Endothelial cell of umbilical vein (primary cell): ENCODE measurements at regions not wholly inside any gene's neighbourhood (a gene's known extent, or its start where the extent isn't known, plus 50 kb on each side); places are given as distances from the start of the nearest gene placed in this dataset.
"Not testable (repeated sequence)": the region's sequence is repeated elsewhere in the genome, so short reads cannot be mapped to it uniquely, and the experiment has no call there.

ENCODE experiments used
- BruUV-seq: library from RNA; stranded (reverse); fragments of 400-500 nt; replicated peaks from 2 replicates; lab custom pipeline; 2021; lab: Mats Ljungman, UMichigan
- CTCF ChIA-PET: fragments of 300-600, 350-600 bp; sonication (Branson Sonifier 250); formaldehyde crosslinking; loops from one replicate; lab custom pipeline; 2021; ENCODE audit warnings: antibody characterized with exemption, inconsistent platforms; lab: Charles Lee
- POLR2A ChIA-PET: fragments of 300-600, 350-600 bp; sonication (Branson Sonifier 250); formaldehyde crosslinking; loops from one replicate; lab custom pipeline; 2021; ENCODE audit warnings: antibody characterized with exemption, inconsistent platforms; lab: Charles Lee
- DNase-seq: peaks from one replicate; pipeline ENCODE4 v3.0.0-alpha.2; 2011; ENCODE audit warnings: low read depth, low spot score
- FAIRE-seq: peaks from 2 replicates; lab custom pipeline; 2011; peaks lifted over from hg19 to GRCh38; lab: Jason Lieb, UNC
- H2AFZ ChIP-seq: 2 replicates; pipeline ENCODE4 v1.6.0; 2012; ENCODE audit warnings: low read depth, low read length, control low read depth, inconsistent platforms
- H3K27ac ChIP-seq: 2 replicates; pipeline ENCODE4 v1.5.1; 2011; ENCODE audit warnings: low read depth, mild to moderate bottlenecking, control low read depth, low read length, moderate library complexity; ENCODE audit not compliant: insufficient read depth
- H3K27me3 ChIP-seq, 2 experiments: 2 replicates each; pipeline versions ENCODE4 v1.6.0 to v1.6.1; 2011; ENCODE audit warnings: low read length in 2 of 2, mixed read lengths in 1 of 2; ENCODE audit not compliant: control insufficient read depth in 2 of 2, insufficient read depth in 2 of 2
- H3K36me3 ChIP-seq, 2 experiments: 2 replicates in 1 of 2; 3 replicates in 1 of 2; pipeline ENCODE4 v1.5.1; 2011; ENCODE audit warnings: low read length in 2 of 2, mild to moderate bottlenecking in 1 of 2, moderate library complexity in 1 of 2; ENCODE audit not compliant: control insufficient read depth in 2 of 2, insufficient read depth in 2 of 2; ENCODE audit errors: extremely low read depth in 1 of 2
- H3K4me1 ChIP-seq: 3 replicates; pipeline ENCODE4 v1.5.1; 2011; ENCODE audit warnings: mild to moderate bottlenecking, low read length; ENCODE audit not compliant: control insufficient read depth, insufficient read depth; ENCODE audit errors: extremely low read depth
- H3K4me2 ChIP-seq: 2 replicates; pipeline ENCODE4 v1.6.1; 2011; ENCODE audit warnings: low read length, control low read depth, mixed read lengths; ENCODE audit not compliant: insufficient read depth
- H3K4me3 ChIP-seq, 3 experiments: fragments of 200-600 bp in 1 of 3; sonication (generic), shearing (Covaris generic) in 1 of 3; replicated peaks in 1 of 3; 2 replicates each; pipeline ENCODE4 v1.5.1; 2011 to 2016; ENCODE audit warnings: control low read depth in 3 of 3, low read length in 3 of 3, mild to moderate bottlenecking in 2 of 3, inconsistent platforms in 1 of 3, low read depth in 1 of 3, moderate library complexity in 1 of 3; ENCODE audit not compliant: insufficient read depth in 1 of 3
- H3K79me2 ChIP-seq: 2 replicates; pipeline ENCODE4 v1.6.0; 2012; ENCODE audit warnings: low read length, inconsistent platforms; ENCODE audit not compliant: control insufficient read depth, insufficient read depth
- H3K9ac ChIP-seq: replicated peaks from 2 replicates; pipeline ENCODE3; 2011; ENCODE audit warnings: low read length, control low read depth; ENCODE audit not compliant: insufficient read depth; ENCODE audit errors: extremely low read depth
- H3K9me1 ChIP-seq: replicated peaks from 3 replicates; pipeline ENCODE4 v1.6.0; 2011; ENCODE audit warnings: mild to moderate bottlenecking, low read length; ENCODE audit not compliant: control insufficient read depth, insufficient read depth; ENCODE audit errors: extremely low read depth
- H3K9me3 ChIP-seq: replicated peaks from 2 replicates; pipeline ENCODE4 v1.5.1; 2012; ENCODE audit warnings: low read length, inconsistent platforms; ENCODE audit not compliant: control insufficient read depth, insufficient read depth
- H4K20me1 ChIP-seq: replicated peaks from 2 replicates; pipeline ENCODE3; 2011; ENCODE audit warnings: mild to moderate bottlenecking, low read length; ENCODE audit not compliant: control insufficient read depth, insufficient read depth; ENCODE audit errors: extremely low read depth
- EZH2 ChIP-seq: IDR thresholded peaks from 2 replicates; pipeline ENCODE4 v1.6.1; 2012; ENCODE audit warnings: borderline replicate concordance, low read depth, mild to moderate bottlenecking, moderate library complexity, low read length, inconsistent platforms; ENCODE audit not compliant: severe bottlenecking
- FOS ChIP-seq: IDR thresholded peaks from 2 replicates; pipeline ENCODE4 v1.6.1; 2011; ENCODE audit warnings: mild to moderate bottlenecking, low read length, moderate library complexity, borderline replicate concordance; ENCODE audit not compliant: insufficient read depth
- JUN ChIP-seq: IDR thresholded peaks from 2 replicates; pipeline ENCODE4 v1.6.1; 2011; ENCODE audit warnings: borderline replicate concordance, low read depth; ENCODE audit not compliant: insufficient read length, insufficient read depth
- MYC ChIP-seq: IDR thresholded peaks from one replicate; pipeline ENCODE4 v1.6.1; 2011; ENCODE audit warnings: mild to moderate bottlenecking, low read depth, low read length
- POLR2A ChIP-seq: IDR thresholded peaks from 2 replicates; pipeline ENCODE4 v1.6.1; 2012; ENCODE audit warnings: low read depth, mild to moderate bottlenecking, control low read depth, low read length
- dilution Hi-C: fragments of 300-500 bp; cut with MboI; formaldehyde crosslinking; loops from one replicate; pipeline ENCODE4 v1.15.0; 2019; ENCODE audit warnings: low sequenced_read_pairs; ENCODE audit not compliant: extremely low pct_ligation_motif_present
- intact Hi-C: fragments of 100-400 bp; cut with micrococcal nuclease; formaldehyde crosslinking; loops from one replicate; pipeline ENCODE4 v1.10.0; 2022
- TF ChIP-seq, protein P1 (sequence below): IDR thresholded peaks from 2 replicates; pipeline ENCODE4 v1.6.1; 2011; ENCODE audit not compliant: insufficient read depth, insufficient read length
- TF ChIP-seq, protein P2 (sequence below), 2 donors: IDR thresholded peaks; 1 replicate in 1 of 2; 2 replicates in 1 of 2; pipeline ENCODE4 v1.5.1; 2011; ENCODE audit warnings: low read length in 2 of 2, mild to moderate bottlenecking in 2 of 2, moderate library complexity in 2 of 2, control low read depth in 1 of 2, inconsistent platforms in 1 of 2, low read depth in 1 of 2; ENCODE audit not compliant: insufficient read depth in 1 of 2; ENCODE audit errors: extremely low read depth in 1 of 2

DNA sequence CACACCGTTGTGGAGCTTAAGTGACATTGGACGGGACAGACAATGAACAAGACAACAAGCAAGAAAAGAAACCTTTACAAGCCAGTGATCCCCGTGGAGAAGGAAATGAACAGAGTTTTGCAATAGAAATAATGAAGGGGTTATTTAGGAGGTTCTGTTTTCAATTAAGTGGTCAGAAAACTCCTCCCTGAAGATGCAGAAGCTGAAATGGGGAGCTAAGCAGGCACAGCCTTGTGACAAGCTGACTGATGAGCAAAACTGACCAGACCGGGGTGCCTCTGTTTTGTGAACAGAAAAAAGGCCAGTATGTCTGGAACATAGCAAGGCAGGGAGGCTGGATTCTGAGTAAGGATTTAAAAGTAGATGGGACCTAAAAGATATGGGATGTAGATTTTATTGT lies 299.8 kb upstream of the POM121L12 start:
- ChIA-PET POLR2A (no interaction called here), CTCF (no interaction called here)
- TF ChIP-seq, protein P1, sequence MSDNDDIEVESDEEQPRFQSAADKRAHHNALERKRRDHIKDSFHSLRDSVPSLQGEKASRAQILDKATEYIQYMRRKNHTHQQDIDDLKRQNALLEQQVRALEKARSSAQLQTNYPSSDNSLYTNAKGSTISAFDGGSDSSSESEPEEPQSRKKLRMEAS: no peak
- TF ChIP-seq, protein P2, sequence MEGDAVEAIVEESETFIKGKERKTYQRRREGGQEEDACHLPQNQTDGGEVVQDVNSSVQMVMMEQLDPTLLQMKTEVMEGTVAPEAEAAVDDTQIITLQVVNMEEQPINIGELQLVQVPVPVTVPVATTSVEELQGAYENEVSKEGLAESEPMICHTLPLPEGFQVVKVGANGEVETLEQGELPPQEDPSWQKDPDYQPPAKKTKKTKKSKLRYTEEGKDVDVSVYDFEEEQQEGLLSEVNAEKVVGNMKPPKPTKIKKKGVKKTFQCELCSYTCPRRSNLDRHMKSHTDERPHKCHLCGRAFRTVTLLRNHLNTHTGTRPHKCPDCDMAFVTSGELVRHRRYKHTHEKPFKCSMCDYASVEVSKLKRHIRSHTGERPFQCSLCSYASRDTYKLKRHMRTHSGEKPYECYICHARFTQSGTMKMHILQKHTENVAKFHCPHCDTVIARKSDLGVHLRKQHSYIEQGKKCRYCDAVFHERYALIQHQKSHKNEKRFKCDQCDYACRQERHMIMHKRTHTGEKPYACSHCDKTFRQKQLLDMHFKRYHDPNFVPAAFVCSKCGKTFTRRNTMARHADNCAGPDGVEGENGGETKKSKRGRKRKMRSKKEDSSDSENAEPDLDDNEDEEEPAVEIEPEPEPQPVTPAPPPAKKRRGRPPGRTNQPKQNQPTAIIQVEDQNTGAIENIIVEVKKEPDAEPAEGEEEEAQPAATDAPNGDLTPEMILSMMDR (IDR thresholded peaks at IDR 0.05; ENCODE audit: extremely low read depth in 1 of 2, insufficient read depth in 1 of 2, low read depth in 1 of 2, low read length in 2 of 2): no peak
- TF ChIP-seq FOS: no peak
- TF ChIP-seq POLR2A: no peak
- no peak for TF ChIP-seq MYC
- no peak for TF ChIP-seq JUN
- TF ChIP-seq EZH2: no peak
- no peak overlapping the region for H3K9ac ChIP-seq
- no peak for FAIRE-seq
- intact Hi-C loops: no loop called here
- DNase-seq: no peak
- H4K20me1 ChIP-seq: no peaks in the 10 kb centered on the region
- H3K4me2 ChIP-seq: no peak overlapping the region
- no peaks in the 10 kb centered on the region for H3K9me3 ChIP-seq
- H3K79me2 ChIP-seq: no peaks in the 10 kb centered on the region
- dilution Hi-C loops: no loop called here
- no peaks in the 10 kb centered on the region for H3K36me3 ChIP-seq
- H3K27ac ChIP-seq: no peak overlapping the region
- no peaks in the 10 kb centered on the region for H3K4me1 ChIP-seq
- no TSS peak for BruUV-seq
- H3K27me3 ChIP-seq: no peaks in the 10 kb centered on the region
- no peaks in the 10 kb centered on the region for H3K9me1 ChIP-seq
- H2AFZ ChIP-seq: no peak overlapping the region
- no peak overlapping the region for H3K4me3 ChIP-seq

DNA sequence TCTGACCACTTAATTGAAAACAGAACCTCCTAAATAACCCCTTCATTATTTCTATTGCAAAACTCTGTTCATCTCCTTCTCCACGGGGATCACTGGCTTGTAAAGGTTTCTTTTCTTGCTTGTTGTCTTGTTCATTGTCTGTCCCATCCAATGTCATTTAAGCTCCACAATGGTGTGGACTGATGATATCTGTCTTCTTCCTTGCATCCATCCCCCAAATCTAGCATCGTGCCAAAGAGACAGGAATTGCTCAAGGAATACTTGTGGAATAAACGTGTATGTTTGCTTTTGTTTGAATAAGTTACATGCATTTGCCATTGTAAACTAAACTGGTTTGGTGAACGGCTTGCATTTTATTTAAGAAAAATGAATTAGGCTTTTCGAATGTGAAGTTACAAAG lies 306.8 kb upstream of the POM121L12 start:
- CTCF ChIA-PET, H3K27me3 ChIP-seq, H3K36me3 ChIP-seq, H3K4me3 ChIP-seq, H3K27ac ChIP-seq, H3K79me2 ChIP-seq, H3K9me1 ChIP-seq, H3K9ac ChIP-seq, POLR2A ChIA-PET, H3K9me3 ChIP-seq, H3K4me1 ChIP-seq, H3K4me2 ChIP-seq, FAIRE-seq, DNase-seq, intact Hi-C loops, H4K20me1 ChIP-seq, H2AFZ ChIP-seq, BruUV-seq, dilution Hi-C loops: not testable (repeated sequence)
